Type B pancreatic cell (in vitro differentiated cells): ENCODE measurements at regions not wholly inside any gene's neighbourhood (a gene's known extent, or its start where the extent isn't known, plus 50 kb on each side); places are given as distances from the start of the nearest gene placed in this dataset.
A peak's percentile ranks its signal among the peaks of the same experiment; 100 is the strongest.

Experiments
- DNase-seq: peaks from one replicate; pipeline ENCODE4 v3.0.0; 2021; ENCODE audit warnings: mixed read lengths; ENCODE audit not compliant: unreplicated experiment; ENCODE audit errors: extremely low spot score
- H3K27ac Mint-ChIP-seq: 2 replicates; pipeline ENCODE4 v1.8.0; 2021; ENCODE audit warnings: mild to moderate bottlenecking, mixed read lengths
- H3K27me3 Mint-ChIP-seq: 2 replicates; pipeline ENCODE4 v1.8.0; 2021; ENCODE audit warnings: mixed read lengths
- H3K36me3 Mint-ChIP-seq: 2 replicates; pipeline ENCODE4 v1.8.0; 2021; ENCODE audit warnings: mixed read lengths
- H3K4me1 Mint-ChIP-seq: one replicate; pipeline ENCODE4 v1.8.0; 2021; ENCODE audit warnings: mixed read lengths; ENCODE audit not compliant: unreplicated experiment
- H3K4me3 Mint-ChIP-seq: 2 replicates; pipeline ENCODE4 v1.8.0; 2021; ENCODE audit warnings: mild to moderate bottlenecking, mixed read lengths
- H3K9me3 Mint-ChIP-seq: 2 replicates; pipeline ENCODE4 v1.8.0; 2021; ENCODE audit warnings: mixed read lengths
- TF ChIP-seq, protein P1 (sequence below): fragments of 200-600 bp; sonication (generic); conservative IDR thresholded peaks from 2 replicates; pipeline ENCODE4 v1.5.0; 2021; ENCODE audit warnings: antibody characterized with exemption, mild to moderate bottlenecking

DNA sequence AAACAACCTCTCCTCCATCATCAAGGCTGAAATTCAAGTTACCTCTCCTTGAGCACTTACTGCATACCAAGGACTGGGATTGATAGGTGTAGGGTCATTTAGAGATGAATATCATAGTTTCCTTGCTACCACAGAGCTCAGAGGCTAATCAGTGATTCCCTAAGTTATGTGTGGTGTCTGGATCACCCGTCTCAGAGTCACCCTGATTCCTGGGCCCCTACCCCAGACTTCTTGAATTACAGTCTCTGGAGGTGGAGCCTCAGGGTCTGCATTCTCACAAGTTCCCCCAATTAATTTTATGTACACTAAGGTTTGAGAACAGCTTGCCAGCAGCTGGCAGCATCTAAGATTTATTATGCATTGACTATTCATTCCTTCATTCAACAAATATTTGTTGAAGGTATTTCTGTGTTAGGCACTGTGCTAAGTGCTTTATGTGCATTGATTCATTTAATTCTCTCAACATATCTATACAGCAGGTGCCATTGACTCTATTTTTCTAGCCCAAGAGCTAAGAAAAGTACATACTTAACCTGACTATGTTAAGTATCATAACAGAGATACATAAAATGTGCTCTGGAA lies 182.9 kb upstream of the FGGY start:
- Mint-ChIP-seq H3K4me3 (no peak overlapping the region), H3K9me3 (no peaks in the 10 kb centered on the region), H3K36me3 (no peaks in the 10 kb centered on the region), H3K4me1 (peaks cover 36% of the 10 kb centered on the region), H3K27me3 (peaks cover 3% of the 10 kb centered on the region), H3K27ac (peak overlapping the region; percentile 31)
- TF ChIP-seq, protein P1, sequence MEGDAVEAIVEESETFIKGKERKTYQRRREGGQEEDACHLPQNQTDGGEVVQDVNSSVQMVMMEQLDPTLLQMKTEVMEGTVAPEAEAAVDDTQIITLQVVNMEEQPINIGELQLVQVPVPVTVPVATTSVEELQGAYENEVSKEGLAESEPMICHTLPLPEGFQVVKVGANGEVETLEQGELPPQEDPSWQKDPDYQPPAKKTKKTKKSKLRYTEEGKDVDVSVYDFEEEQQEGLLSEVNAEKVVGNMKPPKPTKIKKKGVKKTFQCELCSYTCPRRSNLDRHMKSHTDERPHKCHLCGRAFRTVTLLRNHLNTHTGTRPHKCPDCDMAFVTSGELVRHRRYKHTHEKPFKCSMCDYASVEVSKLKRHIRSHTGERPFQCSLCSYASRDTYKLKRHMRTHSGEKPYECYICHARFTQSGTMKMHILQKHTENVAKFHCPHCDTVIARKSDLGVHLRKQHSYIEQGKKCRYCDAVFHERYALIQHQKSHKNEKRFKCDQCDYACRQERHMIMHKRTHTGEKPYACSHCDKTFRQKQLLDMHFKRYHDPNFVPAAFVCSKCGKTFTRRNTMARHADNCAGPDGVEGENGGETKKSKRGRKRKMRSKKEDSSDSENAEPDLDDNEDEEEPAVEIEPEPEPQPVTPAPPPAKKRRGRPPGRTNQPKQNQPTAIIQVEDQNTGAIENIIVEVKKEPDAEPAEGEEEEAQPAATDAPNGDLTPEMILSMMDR: no peak
- DNase-seq: no peak

DNA sequence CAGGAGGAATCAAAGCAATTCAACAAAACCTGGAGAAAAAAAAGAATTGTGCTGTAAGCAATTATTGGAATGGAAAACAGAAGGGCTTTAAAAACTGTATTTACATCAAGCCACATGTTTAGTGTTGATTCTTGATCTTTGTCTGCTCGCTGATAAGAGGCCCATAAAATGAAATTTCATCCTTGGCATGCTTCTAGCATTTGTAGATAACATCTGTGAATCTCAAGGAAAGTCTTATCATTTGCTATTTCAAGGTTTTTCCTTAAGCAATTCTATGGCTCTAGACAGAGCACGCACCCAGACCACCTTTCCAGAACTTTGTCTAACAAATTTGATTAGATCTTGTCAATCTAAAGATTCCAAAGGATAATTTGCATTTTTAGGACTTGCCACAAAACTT lies 181.0 kb upstream of the FGGY start:
- no peaks in the 10 kb centered on the region for H3K36me3 Mint-ChIP-seq
- no peak overlapping the region for H3K27ac Mint-ChIP-seq
- H3K4me3 Mint-ChIP-seq: no peak overlapping the region
- no peaks in the 10 kb centered on the region for H3K9me3 Mint-ChIP-seq
- no peak for DNase-seq
- H3K4me1 Mint-ChIP-seq: peaks cover 36% of the 10 kb centered on the region
- H3K27me3 Mint-ChIP-seq: peaks cover 3% of the 10 kb centered on the region
- TF ChIP-seq, protein P1: no peak

DNA sequence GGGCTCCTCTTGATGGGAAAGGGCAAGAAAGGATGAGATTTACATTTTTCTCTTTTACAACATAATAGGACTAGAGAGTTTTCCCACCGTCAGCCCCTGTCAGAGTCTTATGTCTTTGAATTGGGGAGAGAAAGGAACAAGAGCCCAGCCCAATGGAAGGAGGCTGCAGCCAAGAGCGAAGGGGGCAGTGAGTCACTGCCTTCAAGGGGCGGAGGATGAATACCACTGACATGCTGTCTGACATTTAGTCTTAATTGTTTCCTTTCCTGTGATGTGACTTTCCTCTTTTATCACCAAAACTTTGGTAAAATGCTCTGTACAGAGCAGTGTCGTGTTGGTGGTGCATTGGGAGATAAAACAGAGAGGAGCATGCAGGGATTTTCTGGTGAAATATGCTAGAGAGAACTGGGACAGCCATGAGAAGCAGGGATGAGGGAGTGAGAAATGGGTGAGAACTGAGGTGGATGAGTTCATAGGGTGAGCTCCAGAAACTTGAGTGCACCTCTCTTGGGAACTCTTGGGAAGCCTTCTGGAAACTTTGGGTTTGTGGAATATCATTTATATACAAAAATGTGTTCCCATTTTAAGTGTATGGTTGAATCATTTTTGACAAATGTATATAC lies 179.9 kb upstream of the FGGY start:
- Mint-ChIP-seq H3K36me3 (no peaks in the 10 kb centered on the region), H3K4me3 (no peak overlapping the region), H3K9me3 (no peaks in the 10 kb centered on the region), H3K4me1 (peaks cover 36% of the 10 kb centered on the region), H3K27ac (no peak overlapping the region), H3K27me3 (peaks cover 3% of the 10 kb centered on the region)
- TF ChIP-seq, protein P1: no peak
- no peak for DNase-seq

DNA sequence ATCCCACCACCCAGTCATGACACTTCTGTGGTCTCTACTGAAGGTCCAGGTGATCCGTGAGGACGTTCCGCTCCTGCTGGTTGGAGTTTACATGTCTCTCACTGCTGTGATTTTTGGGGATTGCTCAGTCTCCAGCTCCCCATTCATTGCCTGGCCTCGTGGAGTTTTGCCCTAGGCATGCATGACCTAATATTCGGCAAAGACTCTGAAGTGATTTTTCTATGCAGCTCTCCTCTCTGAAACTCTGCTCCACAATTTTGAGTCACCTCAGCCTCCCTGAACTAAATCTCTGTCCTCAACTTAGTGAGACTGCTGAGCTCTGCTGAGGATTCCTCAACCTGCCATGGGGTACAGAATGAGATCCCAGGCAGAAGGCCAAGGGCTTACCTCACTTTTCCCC lies 174.4 kb upstream of the FGGY start:
- Mint-ChIP-seq H3K27me3 (no peaks in the 10 kb centered on the region), H3K36me3 (no peaks in the 10 kb centered on the region), H3K27ac (no peak overlapping the region), H3K4me1 (no peaks in the 10 kb centered on the region), H3K4me3 (no peak overlapping the region), H3K9me3 (peaks cover 7% of the 10 kb centered on the region)
- no peak for DNase-seq
- TF ChIP-seq, protein P1: no peak

DNA sequence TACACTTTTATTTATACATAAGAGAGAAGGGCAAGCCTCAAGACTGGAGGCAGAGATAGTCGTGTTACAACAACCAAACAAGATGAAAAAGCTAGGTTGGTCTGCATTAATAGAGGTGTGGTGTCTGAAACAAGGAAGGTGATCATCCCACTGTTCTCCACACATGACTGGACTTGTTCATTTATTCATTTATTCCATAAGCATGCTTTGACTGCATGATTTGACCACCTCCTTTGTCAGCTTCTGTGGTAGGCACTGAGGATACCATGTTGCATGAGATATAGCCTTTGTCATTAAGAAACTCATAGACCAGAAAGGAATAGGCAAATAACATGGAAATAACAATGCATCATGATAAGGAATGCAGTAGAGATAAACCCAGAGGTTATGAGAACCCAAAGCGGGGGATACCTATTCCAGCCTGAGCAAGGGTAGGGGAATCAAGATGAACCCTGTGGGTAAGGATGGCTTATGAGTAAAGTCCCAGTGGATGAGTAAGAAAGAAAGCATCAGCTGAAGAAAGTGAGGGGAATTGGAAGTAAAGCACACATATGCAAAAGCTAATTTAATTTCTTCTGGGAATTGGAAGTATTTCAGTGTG lies 173.7 kb upstream of the FGGY start:
- no peak overlapping the region for H3K4me3 Mint-ChIP-seq
- H3K36me3 Mint-ChIP-seq: no peaks in the 10 kb centered on the region
- H3K27ac Mint-ChIP-seq: no peak overlapping the region
- TF ChIP-seq, protein P1: no peak
- H3K9me3 Mint-ChIP-seq: peaks cover 7% of the 10 kb centered on the region
- no peaks in the 10 kb centered on the region for H3K27me3 Mint-ChIP-seq
- no peak for DNase-seq
- H3K4me1 Mint-ChIP-seq: no peaks in the 10 kb centered on the region
